GM19452 (cell line): ENCODE measurements at regions not wholly inside any gene's neighbourhood (a gene's known extent, or its start where the extent isn't known, plus 50 kb on each side); places are given as distances from the start of the nearest gene placed in this dataset.
"Not testable (repeated sequence)": the region's sequence is repeated elsewhere in the genome, so short reads cannot be mapped to it uniquely, and the experiment has no call there.

Source experiments
- ATAC-seq: cut with Tn5 transposase; IDR thresholded peaks from one replicate; pipeline ENCODE4 v1.9.1; 2021; ENCODE audit not compliant: unreplicated experiment

DNA sequence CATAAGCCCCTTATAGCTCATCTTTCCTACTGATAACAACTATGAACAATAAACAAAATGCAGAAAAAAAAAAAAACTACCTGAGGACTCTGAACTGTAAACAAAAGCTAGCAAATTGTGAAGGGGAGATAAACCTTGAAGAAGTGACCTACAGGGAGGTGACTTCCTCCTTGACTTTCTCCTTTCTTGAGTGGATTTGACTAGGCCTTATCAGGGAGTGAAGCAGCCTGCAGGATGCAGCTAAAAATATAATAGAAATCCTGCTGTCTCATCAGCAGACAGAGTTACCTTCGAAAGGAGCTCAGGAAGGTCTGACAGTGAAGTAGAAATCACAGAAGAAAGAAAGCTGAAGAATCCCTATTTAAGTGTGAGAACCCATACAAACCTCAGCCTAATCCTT, 322.0 kb upstream of the HTR1E start:
- no peak for ATAC-seq

DNA sequence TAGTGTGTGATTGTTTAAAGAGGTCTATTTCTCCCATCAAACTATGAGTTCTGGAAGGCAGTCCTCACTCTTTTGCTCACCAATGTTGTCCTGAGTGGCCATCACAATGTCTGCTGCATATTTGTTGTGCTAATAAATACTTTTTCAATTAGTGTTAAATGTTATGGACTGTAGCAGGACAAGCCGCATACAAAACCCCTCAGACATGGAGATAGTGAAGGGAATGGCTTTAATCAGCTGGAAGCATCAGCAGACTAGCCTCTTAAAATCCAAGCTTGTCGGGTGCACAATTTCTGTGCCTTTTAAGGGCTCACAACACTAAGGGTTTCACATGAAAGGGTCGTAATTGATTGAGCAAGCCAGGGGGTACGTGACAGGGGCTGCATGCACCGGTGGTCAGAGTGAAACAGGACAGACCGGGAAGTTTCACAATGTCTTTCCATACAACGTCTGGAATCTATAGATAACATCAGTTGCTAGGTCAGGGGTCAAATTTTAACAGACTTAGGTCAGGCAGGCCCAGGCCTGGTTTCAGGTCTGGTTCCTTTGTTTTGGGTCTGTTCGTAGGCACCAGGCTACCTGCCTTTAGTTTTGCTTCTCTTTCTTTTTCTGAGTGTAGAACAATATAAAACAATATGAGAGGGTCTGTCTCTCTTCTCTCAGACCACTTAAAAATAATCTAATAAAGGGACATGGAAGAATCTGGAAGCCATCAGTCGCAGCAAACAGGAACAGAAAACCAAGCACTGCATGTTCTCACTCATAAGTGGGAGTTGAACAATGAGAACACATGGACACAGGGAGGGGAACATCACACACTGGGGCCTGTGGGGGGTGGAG, 327.6 kb upstream of the HTR1E start:
- ATAC-seq = no peak

DNA sequence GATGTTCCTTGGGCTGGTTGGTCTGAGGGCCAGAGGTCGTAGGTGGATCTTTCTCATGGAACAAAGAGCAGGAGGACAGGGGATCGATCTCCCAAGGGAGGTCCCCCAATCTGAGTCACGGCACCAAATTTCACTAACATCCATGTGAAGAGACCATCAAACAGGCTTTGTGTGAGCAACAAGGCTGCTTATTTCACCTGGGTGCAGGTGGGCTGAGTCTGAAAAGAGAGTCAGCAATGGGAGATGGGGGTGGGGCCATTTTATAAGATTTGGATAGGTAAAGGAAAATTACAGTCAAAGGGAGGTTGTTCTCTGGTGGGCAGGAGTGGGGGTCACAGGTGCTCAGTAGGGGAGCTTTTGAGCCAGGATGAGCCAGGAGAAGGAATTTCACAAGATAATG, 334.0 kb upstream of the HTR1E start:
- ATAC-seq = not testable (repeated sequence)

DNA sequence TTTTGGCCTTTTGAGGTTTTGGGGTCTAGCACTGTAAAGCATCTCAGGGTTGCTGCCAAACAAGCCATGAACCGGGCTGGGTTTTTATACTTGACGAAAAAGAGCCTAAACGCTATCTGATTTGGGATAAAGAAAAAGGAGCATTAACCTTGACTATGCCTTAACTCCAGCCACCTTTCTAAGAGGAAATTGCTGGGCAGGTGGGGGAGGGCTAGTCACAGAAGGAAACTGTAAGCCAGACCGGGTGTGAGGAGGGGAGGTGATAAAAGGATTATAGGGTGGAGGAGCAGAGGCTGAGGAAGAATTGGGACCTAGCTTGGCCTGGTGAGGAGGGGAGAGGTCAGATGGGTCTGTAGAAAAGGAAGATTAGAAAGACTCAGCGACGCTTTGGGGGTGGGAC, 335.2 kb upstream of the HTR1E start:
- not testable (repeated sequence) for ATAC-seq

DNA sequence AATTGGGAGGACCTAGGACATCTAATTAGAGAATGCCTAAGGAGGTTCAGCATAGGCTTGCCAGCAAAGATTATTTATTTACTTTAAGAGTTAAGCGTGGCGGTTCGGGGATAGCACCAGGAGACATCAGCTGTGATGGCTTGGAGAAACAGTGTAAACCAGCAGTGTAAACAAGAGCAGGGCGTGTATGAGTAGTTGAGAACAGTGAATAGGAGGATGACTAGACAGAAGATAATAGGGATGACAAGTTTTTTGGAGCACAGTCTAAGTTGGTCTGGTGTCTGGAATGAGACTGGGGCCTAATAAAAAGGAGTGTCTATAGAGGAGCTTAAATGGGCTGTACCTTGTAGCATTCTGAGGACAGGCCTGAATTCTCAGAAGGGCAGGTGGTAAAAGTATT, 338.4 kb upstream of the HTR1E start:
- ATAC-seq = not testable (repeated sequence)

DNA sequence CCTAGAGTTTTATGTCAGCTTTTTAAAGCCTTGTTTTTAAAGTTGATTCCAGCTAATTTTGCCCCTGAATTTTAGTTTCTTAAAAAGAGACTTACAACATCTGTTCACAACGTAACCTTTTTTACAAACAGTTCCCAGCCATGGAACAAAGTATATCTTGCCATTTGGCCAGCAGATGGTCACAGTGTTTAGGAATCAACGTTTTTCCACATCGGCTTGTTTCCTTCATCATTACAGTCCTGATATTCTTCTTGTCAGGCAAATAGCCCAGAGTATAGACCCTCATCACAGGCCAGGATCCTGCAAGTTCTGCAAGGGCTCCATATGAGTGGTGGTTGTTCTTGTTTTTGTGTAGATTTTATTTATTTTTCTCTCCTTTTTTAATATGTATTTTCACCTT, 341.7 kb upstream of the HTR1E start:
- no peak for ATAC-seq

DNA sequence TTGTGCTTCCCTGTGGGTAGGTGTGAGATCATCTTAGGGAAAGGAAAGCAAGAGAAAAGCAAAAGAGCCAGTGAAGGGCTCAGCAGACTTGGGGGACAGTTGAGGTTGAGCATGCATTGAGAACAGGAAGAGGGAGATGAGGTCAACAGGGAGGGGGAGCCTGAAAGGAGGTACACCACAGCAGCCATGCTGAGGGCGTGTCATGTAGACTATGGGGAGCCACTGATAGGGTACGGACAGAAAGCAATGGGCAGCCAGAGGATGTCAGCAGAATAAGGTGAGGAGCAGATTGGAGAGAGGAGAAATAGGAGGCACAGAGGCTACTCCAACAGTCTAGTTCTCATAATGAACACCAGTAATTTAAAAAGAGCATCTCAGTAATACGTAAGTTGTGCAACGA, 351.1 kb upstream of the HTR1E start:
- no peak for ATAC-seq

DNA sequence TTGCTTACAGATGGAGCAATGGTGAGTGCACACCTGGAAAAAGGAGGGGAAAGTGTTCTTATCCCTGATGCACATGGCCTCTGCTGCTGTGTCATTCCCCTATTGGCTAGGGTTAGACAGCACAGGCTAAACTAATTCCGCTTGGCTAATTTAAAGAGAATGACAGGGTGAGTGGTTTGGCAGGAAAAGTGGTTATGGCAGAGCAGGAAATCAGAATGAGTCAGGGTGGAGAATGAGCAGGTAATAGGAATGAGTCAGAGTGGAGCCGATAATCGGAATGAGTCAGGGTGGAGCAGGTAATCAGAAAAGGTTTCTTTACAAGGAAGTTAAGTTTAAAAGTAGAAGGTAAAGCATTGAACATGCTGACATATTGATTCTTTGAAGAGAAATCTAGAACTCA, 355.5 kb upstream of the HTR1E start:
- no peak for ATAC-seq

DNA sequence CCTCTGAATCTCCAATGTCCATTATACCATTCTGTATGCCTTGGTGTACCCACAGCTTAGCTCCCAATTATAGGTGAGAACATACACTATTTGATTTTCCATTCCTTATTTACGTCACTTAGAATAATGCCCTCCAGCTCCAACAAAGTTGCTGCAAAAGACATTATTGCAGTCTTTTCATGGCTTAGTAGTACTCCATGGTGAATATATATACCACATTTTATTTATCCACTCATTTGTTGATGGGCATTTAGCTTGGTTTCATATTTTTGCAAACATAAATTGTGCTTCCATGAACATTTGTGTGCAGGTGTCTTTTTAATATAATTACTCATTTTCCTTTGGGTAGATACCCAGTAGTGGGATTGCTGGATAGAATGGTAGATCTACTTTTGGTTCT, 374.1 kb upstream of the HTR1E start:
- ATAC-seq = no peak

DNA sequence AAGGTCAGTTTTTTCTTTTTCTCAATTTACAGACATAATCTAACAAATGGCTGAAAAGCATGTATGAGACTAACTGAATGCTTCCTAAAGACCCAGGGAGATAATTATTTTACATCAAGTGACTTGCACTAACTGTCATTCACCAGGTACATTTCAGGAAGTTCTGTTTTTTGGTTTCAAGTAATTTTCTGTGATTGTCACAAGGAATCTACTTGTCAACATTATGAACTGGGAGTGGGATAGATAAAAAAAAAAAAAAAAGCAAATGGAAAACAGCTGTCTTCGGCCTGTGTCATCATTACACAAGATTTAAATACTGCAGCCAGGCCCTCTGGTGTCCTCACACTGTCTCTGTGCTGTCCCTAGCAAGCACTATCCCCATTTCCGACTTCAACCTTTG, 379.0 kb upstream of the HTR1E start:
- no peak for ATAC-seq

DNA sequence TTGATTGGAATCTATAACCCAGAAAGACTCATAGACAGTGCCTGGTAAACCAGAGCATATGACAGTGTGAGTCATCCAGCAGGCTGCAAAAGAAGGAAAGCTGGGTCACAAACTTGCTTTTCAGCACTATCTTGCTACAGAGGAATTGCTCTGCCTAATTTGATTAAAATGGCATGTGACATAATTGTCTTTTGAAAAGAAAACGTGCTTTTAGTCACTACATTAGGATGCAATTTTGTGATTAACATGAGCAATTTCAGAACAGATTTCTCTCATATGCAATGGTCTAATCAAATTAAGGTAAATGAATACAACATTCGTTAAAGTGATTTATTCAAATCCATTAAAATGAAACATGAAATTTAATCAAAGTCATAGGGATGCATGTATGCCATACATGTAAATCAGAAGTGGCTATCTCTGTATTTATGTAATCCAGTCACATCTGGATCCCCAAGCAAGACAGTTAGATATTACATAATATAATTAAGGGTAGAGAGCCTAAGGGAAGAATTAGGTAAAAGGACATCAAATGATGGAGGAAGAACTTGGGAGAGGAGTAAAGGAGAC, 400.0 kb upstream of the HTR1E start:
- ATAC-seq = no peak

DNA sequence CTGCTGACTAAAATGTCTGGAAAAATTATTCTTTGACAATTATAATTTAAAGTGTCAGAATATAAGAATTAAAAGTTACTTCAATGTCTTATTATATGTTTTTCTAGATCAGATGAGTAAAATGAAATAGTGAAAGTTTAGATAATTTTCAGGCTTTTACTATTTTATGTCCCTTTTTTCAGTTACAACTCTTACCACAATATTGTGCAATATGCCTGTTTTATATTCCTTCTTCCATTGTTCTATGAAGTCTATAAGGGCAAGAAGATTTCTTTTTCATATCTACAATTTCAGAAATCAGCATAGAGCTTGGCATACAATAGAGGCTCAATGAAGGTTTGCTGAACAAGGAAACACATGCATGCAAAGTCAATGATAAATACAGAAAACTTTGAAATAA, 401.2 kb upstream of the HTR1E start:
- no peak for ATAC-seq

DNA sequence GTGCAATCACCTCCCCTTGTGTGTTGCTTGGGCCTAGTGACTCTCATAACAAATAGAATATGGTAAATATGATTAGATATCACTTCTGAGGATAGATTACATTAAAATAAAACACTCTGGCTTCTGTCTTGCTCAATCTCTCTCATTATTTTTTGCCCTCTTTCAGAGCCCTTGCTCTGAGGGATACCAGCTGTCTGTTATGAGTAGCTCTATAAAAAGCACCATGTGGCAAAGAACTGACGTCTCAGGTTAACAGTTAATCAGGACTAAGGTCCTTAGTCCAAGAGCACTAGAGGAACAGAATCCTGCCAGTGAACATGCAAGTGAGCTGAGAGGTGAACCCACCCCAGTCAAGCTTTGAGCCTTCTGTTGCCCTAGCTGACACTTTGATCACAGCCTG, 402.2 kb upstream of the HTR1E start:
- no peak for ATAC-seq

DNA sequence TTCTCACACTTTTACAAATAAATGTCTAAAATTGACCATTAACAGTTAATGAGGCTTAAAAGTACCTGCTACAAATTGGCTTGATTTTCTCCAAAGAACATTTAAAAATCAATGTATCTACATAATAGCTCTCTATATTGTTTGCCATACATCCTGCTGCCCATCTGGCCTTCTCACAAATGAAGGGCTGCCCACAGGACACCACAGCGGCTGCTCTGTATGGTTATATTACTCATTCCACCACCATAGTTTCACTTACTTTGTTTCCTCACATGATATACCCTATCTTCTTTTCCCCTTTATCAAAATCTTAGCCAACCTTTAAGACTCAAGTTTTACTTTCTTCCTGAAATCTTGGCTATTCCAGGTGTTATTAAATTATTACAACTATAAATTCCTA, 407.7 kb upstream of the HTR1E start:
- ATAC-seq = no peak

DNA sequence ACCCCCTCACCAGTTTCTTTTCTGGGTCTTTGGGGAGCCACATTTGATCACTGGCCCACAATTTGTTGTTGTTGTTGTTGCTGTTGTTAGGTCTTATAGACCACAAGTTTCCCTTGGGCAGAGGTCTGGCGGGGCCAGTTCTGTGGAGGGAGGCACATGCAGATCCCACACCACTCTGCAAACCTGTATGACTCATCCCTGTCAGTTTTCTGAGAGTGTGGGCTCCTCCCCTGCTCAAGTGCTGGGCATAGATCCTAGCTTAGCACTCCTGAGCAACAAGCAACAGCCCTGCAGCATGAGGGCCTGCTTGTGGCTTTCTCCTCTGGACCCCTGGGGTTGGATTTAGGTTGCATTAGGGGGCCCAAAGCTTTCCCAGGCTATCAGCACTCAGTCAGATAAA, 411.1 kb upstream of the HTR1E start:
- ATAC-seq = no peak

DNA sequence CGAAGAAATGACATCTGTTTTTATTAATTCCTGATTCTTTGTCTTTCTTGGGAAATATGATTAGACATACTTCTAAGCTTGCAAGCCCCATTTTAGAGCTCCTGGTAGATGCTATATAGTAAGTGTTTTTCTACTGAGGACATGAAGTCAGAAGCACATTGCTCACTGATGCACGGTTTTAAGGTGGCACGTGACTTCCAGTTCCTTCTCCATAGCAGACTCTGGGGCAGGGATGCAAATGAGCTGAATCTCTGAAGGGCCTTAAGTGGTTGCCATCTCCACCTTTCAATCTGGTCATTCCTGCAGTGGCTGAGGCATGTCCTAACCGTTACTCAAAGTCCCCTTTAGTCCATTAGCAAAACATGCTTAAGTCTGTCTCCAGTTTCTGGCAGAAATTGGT, 421.2 kb upstream of the HTR1E start:
- ATAC-seq = no peak

DNA sequence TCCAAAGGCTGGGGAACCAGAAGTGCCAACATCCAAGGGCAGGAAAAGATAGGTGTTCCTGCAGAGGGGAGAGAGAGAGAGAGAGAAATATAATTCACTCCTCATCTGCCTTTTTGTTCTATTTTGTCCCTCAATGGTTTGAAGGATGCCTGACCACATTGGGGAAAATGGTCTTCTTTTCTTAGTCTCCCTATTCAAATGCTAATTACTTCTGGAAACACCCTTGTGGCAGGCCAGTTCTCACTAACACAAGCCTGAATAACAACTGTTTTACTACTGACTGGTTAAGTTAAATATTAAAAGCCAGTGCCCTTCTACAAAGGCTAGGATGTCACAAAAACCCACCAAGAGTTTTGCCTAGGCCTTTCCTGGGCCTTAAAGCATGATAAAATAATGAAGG, 425.4 kb upstream of the HTR1E start:
- no peak for ATAC-seq

DNA sequence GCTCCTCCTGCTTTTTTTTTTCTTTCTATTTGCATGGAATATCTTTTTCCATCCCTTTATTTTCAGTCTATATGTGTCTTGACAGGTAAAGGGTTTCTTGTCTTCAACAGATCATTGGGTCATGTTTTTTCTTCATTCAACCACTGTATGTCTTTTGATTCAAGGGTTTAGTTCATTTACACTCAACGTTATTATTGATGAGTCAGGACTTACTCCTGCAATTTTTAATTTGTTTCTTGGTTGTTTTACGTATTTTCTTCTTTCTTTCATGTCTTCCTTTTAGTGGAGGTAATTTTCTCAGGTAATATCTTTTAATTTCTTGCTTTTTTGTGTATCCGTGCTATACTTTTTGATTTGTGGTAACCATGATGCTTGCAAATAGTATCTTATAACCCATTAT, 429.1 kb upstream of the HTR1E start:
- ATAC-seq = no peak

DNA sequence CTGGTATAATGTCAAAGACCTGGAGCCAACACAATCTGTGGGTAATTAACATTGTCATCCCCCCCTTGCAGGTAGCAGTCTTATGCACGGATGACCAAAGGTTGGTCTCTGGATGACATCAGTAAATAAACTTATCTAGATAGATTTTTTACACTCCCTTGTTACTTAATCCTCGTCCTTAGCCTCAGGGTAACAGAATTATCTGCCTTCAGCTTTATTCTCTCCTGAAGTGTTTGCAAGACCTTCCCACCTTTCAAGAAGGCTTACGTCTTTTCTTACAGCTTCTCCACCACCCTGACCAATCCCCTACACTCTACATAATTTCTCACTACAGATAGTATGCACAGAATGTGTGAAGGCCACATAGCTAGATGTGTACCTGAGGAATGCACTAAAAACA, 434.8 kb upstream of the HTR1E start:
- no peak for ATAC-seq

DNA sequence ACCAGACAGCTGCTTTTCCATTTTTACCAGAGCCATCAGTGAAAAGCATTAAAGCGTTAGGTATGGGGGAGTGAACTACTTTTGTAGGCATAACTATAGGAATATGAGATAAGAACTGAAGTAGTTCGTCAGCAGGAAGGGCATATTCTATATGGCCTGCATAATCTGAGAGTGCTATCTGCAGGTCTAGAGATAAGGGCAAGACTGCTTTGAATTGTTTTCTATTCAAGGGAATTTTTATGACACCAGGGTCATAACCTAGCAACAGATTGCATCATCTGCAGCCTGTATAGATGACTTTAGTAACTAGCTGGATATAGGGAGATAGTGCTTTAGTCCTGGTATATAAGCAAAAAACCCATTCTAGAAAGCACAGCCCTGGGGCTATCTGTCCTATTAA, 437.3 kb upstream of the HTR1E start:
- ATAC-seq = no peak

DNA sequence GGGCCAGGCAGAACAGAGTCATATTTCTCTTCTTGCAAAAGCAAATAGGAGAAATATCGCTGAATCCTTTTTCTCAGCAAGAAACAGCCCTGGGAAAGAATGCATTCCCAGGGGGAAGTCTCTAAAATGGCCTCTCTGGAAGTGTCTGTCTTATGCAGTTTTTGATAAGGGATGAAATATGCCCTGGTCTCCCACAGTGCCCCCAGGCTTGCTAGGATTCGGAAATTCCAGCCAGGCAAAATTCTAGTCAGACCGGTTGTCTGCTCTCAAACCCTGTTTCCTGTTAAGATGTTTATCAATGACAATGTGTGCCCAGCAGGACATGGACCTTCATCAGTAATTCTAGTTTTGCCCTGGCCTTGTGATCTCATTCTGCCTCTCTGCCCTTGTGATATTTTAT, 448.3 kb upstream of the HTR1E start:
- not testable (repeated sequence) for ATAC-seq

DNA sequence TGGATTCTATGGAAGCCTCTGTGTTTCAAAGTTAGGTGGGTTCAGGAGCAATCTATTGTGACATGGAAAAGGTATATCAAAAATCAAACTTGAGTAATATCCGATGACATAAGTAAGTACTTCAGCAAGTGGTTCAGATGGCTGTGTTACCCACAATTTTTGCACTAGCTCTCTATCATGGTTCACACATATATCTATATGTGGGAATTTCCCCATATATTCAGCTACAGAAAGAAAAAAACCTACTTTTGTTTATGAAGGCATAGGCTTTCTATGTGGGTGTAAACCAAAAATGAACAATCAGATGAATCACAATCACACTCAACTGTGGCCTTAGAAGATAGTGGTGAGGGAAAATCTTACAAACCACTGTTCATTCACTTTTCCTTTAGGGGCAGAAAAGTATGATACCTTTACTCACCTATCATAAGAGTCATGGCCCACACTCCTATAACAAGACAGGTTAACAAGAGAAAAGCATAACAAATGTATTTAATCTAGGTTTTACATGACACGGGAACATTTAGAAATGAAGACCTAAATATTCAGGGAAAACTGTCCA, 449.6 kb upstream of the HTR1E start:
- ATAC-seq = no peak

DNA sequence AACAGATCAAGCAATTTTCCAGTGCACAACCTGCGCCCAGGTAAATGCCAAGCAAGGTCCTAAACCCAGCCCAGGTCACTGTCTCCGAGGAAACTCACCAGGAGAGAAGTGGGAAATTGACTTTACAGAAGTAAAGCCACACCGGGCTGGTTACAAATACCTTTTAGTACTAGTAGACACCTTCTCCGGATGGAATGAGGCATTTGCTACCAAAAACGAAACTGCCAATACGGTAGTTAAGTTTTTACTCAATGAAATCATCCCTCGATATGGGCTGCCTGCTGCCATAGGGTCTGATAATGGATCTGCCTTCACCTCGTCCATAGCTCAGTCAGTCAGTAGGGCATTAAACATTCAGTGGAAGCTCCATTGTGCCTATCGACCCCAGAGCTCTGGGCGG, 459.0 kb upstream of the HTR1E start:
- not testable (repeated sequence) for ATAC-seq
